Kasumi-1 (cell line): ENCODE measurements at regions not wholly inside any gene's neighbourhood (a gene's known extent, or its start where the extent isn't known, plus 50 kb on each side); places are given as distances from the start of the nearest gene placed in this dataset.

Source experiments
- DNase-seq, 2 experiments: peaks; one replicate each; lab custom pipeline; 2025; lab: John Stamatoyannopoulos, UW

DNA sequence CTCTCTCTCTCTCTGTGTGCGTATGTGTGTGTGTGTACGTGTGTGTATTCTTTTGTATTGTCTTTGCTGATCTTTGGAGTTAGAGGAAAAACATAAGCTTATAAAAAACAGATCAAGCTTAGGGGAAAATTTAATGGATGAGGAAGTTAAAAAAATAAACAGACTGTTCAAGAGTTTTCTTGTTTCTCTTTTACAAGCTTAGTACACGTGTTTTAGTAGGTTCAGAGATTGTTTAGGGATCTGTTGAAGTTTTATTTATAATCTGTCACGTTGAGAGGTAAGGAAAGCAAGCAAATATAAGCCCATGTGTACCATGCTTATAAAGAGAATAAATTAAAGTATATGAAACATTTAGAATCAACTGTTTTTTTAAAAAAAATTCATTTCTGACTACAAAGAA, 1470.3 kb upstream of the NUDT12 start:
- no peak for DNase-seq

DNA sequence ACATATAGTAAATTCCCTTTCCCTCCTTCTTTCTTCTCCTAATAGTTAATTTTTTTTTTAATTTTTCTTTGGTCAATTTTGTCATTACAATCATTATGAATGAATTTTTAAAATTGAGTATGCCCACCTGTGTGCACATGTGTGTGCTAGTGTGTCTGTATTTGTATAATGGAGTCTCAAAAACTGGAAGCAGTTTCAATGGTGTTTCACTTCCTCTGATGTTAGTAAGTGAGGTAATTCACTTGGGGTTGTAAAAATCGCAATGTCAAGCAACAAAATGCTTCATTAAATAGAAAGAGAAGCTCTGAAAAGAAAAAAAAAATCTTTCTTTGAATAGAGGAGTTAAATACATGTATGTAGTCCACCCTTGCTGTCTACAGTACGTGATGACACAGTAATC, 1467.6 kb upstream of the NUDT12 start:
- no peak for DNase-seq

DNA sequence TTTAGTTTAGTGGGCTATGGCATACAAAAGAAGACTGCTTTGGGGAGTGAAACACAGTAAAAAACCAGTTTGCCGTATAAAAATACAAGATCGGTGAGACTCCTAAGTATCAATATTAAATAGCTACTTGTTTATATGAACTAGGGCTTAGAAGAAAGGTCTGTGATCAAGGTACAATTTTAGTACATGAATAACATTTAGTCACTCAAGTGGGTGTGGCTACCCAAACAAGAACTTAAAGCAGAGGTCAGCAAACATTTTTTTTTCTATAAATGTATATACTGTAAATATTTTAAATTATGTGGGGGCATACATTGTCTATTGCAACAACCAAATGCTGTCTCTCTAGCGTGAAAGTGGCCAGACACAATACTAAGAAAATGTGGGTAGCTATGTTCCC, 1452.5 kb upstream of the NUDT12 start:
- DNase-seq, result no peak

DNA sequence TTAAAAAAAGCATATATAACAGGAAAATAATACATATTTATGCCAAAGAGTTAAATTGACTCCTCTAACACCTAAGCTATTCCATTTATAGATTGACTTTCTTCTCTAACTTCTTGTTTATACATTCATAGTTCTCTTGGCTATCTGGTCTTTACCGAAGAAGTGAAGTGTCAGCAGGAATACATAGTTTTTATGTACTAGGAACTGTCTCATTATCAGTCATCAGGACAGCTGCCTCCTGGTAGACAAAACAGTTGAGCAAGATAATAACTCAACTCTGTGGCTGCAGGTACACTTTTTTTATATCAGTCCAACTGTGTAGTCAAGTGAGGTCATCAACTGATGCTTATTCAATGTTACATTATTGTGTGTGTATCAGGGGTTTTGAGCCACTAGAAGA, 1436.0 kb upstream of the NUDT12 start:
- DNase-seq, result no peak

DNA sequence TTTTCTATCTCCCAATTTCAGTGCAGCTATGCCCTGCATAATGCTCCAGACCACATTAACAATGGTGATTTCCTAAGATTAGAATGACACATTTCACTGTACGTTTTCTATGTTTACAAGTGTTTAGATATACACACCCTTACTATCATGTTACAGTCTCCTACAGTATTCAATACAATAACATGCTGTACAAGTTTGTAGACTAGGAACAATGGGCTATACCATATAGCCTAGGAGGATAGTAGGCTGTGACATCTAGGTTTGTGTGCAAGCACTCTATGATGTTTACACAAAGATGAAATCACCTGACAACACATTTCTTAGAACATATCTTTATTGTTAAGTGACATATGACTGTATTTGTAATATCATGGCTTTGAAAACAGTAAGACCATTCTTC, 1435.6 kb upstream of the NUDT12 start:
- DNase-seq, result no peak

DNA sequence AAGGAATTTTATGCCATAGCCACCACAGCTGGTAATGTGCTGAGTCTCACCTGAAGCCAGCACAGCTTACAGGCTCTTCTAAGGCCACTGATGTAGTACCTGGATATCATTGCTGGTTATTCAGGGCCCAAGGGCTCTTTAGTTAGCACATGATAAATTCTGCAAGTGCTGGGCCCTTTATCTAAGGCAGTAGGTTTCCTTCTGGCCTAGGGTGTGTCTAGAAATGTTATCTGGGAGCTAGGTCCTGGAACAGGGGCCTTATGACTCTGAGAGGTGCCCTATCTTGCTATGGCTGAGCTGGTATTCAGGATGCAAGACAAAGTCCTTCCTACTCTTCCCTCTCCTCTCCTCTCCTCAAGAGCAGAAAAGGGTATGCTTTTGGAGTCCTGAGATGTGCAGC, 1424.5 kb upstream of the NUDT12 start:
- no peak for DNase-seq

DNA sequence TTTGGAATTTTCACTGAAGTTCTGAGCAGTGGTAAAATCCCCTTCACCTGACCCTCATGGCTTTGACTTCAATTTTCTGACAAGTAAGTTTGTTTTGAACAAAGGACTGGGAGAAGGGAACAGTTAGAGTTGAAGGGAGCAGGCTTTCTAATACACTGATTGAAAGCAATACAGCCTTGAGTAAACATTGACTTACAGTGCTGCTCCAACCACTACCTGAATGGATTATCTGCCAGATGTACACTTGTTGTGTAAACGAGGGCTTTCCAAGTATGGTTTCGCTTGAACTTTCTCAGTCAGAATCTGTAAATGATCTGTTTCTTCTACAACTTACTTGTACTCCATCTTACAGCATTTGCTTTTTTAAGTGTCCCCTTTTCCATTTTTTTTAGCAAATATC, 1414.9 kb upstream of the NUDT12 start:
- no peak for DNase-seq

DNA sequence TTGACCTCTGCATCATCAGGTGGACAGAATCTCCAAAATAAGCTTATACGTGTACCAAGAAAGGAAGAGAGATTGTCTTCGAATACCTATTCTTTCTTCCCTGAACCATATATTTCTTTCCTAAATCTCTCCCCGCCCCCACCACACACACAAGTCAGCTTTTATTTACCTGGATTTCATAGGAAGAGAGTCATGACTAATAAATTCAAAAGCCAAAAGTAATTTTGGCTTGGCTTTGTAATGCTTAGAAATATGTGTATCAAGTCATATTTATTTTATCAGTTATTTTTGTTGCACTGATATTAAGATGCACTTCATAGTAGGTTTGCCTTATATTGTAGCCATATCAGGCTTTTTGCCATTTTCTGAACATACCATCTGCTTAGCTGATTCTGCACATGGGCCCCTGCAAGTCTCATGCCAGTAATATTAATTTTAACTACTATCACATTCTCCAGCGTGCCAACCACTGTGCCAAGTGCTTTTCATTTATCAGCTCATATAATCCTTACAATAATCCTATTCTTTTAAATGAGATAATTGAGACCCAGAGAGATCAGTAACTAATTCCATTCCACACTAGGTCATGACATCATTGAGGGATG, 1405.3 kb upstream of the NUDT12 start:
- DNase-seq, result no peak

DNA sequence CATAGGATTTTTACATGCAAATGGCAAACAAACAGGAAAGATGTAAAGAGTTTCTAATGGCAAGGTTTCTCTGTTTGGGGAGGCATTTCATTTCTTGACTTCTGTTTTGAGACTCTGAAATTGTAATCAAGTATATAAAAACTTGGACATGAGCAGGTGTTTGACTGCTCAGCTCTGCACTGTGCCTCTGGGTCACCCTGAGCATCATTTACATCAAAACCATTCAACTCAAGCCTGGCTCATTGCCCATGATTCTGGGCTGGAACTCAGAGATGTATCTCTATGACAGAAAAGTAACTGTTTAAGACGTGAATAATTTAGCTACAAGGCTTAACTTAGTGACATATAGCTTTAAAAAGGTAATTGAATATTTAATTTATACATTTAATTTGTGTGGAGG, 1402.4 kb upstream of the NUDT12 start:
- no peak for DNase-seq

DNA sequence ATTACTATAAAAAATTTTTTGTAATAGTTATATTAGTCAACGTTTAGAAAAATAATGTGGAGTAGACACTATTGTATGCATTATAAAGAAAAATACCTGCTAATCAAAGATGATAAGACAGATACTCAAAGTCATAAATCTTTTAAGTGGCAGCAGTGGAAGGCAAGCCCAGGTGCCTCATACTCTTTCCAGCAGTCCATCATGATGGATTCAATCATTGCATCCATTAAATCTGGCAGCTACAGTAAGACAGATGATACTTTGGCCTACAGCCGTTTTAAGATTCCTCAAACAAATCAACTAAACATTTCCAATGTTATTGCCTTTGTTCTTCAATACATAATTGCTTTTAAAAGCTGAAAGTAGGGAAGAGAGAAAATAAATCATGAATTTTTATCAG, 1392.9 kb upstream of the NUDT12 start:
- DNase-seq, result no peak

DNA sequence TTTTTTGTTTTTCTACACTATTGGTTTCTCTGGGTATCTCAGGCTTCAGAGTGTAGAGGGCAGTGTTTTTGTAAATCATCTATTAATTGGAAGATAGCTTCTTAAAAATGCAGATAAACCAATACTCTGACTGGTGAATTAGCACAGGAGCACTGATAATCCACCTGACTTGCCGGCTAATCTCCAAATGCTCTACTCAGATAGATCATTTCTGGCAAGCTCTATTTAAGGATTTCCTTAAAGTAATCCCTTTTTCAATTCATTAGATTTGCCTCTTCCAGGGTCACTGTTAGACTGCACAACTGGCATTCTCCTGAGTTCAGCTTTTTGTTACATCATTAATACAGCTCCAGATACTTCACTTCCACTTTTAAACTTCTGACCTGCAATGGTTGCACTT, 1390.3 kb upstream of the NUDT12 start:
- no peak for DNase-seq

DNA sequence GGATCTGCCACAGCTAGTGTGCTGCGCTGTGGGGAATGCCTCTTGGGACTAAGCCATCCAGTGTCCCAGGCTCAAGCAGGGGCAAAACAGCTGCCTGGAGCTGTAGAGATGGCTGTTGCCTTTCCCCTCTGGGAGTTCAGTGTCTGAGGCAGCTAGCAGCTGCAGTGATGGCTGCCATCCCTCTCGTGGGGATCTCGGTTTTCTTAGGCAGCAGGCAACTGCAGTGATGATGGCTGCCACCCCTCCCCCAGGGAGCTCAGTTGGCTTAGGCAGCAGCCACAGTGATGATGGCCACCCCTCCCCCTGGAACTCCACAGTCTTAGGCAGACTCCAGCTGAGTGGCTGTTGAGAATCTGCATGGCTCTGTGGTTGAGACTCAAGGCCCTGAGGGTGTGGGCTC, 1389.2 kb upstream of the NUDT12 start:
- DNase-seq, result no peak

DNA sequence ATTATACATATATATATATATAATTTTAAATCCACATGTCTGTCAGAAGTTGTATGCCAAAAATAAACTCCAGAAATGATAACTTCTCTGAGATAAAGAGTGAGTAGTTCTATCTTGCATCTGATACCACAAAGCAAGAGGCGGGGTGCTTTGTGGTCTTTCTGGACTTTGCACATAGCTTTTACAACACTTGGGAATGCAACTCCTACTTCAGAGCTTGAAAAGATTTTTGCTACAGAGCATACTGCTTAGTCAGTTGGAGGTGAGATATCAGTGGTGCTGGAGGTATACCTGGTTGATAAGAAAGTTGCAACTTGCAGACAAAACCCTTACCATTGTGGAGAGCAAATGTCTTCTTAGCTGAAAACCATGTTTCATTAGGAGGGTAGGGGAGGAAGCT, 1384.5 kb upstream of the NUDT12 start:
- DNase-seq, result no peak

DNA sequence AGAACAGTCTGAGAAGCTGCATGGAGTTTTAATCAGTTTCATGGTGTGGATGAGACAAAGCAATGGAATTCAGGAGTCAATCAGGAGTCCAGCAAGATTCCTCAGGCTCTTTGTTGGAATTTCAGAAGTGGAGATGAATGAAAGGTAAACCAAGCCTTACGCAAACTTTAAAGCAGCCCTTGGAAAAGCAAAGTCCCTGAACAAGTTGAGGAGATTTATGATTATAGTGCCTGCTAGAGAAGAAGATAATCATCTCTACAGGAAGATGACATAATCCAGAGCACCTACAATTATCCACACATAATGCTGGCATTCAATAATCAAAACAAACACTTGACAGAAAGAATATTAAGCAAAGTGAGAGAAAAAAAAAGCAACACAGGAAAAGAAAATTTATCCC, 1380.1 kb upstream of the NUDT12 start:
- DNase-seq, result no peak

DNA sequence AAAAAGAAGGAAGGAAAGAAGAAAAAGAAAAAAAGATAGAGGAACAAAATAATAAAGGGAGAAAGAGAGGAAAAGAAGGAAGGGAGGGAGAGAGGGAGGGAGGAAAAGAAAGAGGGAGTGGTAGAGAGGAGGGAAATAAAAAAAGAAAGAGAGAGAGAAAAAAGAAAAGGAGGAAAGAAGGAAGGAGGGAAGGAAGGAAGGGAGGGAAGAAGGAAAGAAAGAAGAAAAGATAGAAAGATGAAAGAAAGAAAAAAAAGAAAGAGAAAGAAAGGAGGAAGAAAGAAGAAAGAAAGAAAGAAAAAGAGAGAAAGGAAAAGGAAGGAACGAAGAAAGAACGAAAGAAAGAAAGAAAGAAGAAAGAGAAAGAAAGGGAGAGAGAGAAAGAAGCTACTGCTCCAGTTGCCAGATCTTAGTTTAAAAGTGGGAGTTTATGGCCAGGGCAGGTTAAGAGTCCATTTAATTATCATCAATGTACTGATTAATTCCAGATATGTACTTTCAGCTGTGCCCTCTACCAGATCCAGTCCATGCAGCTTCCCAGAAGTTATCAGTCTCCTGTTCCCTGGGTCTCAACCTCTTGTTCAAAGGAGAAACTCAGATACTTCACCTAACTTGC, 1378.5 kb upstream of the NUDT12 start:
- no peak for DNase-seq

DNA sequence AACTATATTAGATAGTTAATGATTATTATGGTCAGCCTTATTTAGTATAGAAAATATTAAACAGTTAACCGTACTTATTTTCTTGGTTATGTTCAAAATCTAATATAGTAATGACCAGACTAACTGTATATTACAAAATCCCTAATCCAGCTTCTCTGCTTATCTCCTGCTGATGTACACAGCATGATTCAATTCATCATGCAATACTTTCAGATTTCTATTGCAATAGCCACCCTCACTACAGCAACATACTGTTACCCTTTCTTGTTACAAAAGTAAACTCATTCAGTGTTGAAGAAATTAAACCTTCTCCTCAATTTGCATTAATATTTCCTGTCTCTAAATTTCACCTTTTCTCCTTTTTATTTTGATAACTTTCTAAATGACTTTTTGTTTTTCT, 1375.0 kb upstream of the NUDT12 start:
- DNase-seq, result no peak

DNA sequence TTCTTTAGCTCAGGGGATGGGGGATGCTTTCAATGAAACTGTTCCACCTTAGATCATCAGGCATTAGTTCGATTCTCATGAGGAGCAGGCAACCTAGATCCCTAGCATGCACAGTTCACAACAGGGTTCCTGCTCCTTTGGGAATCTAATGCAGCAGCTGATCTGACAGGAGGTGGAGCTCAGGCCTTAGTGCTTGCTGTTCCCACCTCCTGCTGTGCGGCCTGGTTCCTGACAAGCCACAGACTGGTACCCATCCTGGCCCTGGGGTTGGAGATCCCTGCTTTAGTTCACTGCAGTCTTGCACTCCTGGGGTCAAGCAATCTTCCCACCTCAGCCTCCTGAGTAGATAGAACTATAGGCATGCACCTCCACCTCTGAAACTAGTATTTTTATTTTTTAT, 1369.8 kb upstream of the NUDT12 start:
- no peak for DNase-seq

DNA sequence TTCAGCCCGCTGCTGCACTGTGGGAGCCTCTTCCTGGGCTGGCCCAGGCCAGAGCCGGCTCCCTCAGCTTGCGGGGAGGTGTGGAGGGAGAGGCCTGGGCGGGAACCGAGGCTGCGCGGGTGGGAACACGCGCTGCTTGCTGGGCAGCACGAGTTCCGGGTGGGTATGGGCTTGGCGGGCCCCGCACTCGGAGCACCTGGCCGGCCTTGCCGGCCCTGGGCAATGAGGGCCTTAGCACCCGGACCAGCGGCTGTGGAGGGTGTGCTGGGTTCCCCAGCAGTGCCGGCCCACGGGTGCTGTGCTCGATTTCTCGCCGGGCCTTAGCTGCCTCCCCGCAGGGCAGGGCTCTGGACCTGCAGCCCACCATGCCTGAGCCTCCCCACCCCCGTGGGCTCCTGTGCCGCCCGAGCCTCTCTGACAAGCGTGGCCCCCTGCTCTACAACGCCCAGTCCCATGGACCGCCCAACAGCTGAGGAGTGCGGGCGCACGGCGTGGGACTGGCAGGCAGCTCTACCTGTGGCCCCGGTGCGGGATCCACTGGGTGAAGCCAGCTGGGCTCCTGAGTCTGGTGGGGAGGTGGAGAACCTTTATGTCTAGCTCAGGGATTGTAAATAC, 1366.4 kb upstream of the NUDT12 start:
- DNase-seq, result no peak

DNA sequence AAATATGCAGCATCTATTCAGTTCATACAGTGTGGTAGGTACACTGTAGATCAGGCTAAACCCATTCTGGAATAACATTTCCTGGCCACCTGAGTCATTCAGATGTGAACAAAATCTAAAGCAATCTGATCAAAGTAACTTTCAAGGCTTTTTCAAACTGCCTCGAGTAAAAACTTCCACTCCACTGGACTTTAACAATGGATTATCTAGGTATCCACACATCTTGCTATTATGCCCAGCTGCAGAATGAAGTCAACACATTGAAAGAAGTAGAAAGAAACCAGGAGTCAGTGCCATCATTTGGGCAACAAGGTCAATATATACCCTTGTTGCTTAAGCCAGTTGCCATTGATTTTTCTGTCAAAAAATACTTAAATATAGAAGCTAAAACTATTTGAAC, 1352.6 kb upstream of the NUDT12 start:
- DNase-seq, result no peak

DNA sequence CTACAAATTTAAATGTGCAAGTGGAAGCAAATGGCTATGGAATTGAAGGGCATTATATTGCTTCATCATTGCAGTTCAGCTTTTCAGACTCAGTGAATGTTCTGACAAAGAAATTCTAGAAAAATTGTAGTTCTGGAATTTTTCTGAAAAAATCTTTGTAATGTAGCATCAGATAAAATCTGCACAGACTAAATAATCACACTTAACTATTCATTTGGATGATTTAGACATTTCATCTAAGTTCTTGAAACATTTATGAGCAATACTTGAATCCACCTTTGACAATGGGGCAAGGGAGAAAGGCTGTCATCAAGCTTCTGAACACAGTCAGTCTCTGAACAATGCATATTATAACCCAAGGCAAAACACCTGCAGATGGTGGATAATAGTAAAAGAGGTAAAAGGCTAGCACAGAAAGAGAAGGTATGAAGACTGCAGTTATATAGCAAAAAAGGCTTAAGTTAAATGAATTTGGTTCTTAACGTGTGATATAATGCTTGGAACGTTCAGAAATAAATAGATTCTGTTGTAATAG, 1352.0 kb upstream of the NUDT12 start:
- no peak for DNase-seq

DNA sequence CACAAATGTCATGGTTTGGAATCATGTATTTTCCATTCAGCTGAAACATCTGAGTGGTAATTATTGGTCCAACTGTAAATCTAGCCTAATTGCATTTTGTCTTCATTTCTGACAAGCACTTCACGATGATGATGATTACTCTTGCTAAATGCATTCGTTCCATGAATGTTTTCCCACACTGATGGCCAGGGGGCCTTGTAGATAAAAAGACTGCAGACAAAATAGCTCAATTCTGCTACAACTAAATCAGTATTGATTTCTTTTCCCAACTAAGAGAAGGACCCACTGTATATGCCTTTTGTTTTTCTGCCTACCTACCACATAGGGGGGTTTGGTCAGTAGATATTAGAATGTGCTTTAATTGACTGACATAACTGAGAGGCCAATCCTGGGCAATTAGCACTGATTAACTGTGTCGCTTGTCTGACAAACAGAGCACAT, 1351.3 kb upstream of the NUDT12 start:
- DNase-seq, result no peak

DNA sequence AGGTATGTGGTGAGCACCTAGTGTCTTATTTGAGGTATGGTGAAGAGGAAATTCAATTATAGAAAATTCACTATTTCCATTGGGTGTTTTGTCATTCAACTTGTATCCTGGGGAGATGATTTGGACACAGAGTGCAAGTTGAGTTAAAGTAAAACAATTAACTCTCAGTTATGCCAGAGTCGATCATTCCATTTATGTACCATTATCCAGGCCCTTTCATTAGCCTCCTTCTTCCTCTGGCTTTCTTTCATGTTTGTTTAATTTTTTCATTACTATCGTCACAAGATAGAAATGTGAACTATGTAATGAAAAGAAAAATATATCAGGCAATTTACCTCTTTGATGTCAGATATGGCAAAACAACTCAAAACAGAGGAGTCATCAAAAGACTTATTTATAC, 1347.2 kb upstream of the NUDT12 start:
- no peak for DNase-seq

DNA sequence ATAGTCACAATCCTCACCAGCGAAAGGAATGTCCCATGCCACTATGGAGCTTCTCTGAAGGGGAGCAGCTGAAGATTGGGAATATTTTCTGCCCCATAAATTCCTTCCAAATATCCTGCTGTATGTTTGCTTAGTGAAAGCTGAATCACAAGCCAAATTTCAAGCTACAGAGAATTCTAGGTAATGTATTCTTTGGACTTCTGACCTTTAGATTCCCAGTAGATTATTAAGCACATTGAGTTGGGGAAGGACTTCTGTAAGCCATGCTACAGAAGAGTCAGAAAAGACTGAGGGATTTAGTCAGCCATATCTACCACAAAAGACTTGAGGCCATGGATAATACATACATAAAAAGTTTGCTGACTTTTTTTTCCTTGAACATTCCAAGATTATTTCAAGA, 1342.0 kb upstream of the NUDT12 start:
- no peak for DNase-seq

DNA sequence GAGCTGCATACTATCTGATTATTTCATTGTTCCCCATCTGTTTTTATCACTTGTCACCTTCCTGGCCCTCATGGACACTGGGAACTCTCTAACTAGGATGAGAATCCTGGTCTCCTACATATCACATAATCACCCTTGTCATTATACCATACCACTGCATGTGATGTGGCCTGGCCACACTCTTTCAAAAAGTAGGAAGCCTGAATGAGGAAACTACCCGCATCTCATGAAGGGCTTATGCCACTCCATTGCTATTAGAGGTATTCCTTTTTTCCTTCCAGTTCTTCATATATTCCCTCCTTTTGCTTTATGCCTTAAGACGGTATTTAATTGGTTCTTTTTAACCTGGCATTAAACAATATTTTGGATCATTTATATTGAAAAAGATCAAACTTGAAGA, 1341.4 kb upstream of the NUDT12 start:
- no peak for DNase-seq
